AG04449 (cell line): ENCODE measurements at regions not wholly inside any gene's neighbourhood (a gene's known extent, or its start where the extent isn't known, plus 50 kb on each side); places are given as distances from the start of the nearest gene placed in this dataset.

Experiments
- CTCF ChIA-PET: fragments of 350-600 bp; formaldehyde crosslinking; extraction: SDS; loops from one replicate; lab custom pipeline; 2021; ENCODE audit warnings: antibody characterized with exemption; lab: Yijun Ruan, JAX
- POLR2A ChIA-PET: fragments of 400-600, 350-600 bp; formaldehyde crosslinking; extraction: SDS; loops from one replicate; lab custom pipeline; 2020; ENCODE audit warnings: antibody characterized with exemption, inconsistent platforms; lab: Yijun Ruan, JAX
- DNase-seq: peaks from one replicate; pipeline ENCODE4 v3.0.0-alpha.2; 2010; ENCODE audit warnings: low read depth, low spot score
- H3K4me3 ChIP-seq: 2 replicates; pipeline ENCODE4 v1.5.1; 2011; ENCODE audit warnings: low read depth, mild to moderate bottlenecking, control low read depth, low read length
- CTCF ChIP-seq: IDR thresholded peaks from one replicate; pipeline ENCODE4 v1.5.1; 2011; ENCODE audit warnings: mild to moderate bottlenecking, moderate library complexity, low read length, control low read depth, inconsistent platforms; ENCODE audit not compliant: insufficient read depth; ENCODE audit errors: missing control alignments

- TF ChIP-seq CTCF, result no peak
- no peak overlapping the region for H3K4me3 ChIP-seq
- ChIA-PET CTCF (no interaction called here), POLR2A (no interaction called here)
- DNase-seq, result no peak
Measured at GRCh38 chr18:73861771-73862170, 285.9 kb downstream of the FBXO15 start.

- no peak for DNase-seq
- TF ChIP-seq CTCF, result no peak
- no peak overlapping the region for H3K4me3 ChIP-seq
- CTCF ChIA-PET, result interaction anchor here (1.9 kb wide), 1 partner anchor 16 kb away, joined by 10 read pairs; no protein-coding TSS in a partner anchor
- POLR2A ChIA-PET, result no interaction called here
Measured at GRCh38 chr18:73859837-73860397, 287.7 kb downstream of the FBXO15 start.

GRCh38 chr18:73852789-73853549 is 294.7 kb downstream of the FBXO15 start:
- no peak for TF ChIP-seq CTCF
- no peak overlapping the region for H3K4me3 ChIP-seq
- POLR2A ChIA-PET, result no interaction called here
- no peak for DNase-seq
- CTCF ChIA-PET, result interaction anchor here (1.5 to 1.7 kb wide), 2 partner anchors 10 to 13 kb away, joined by 4 read pairs; no protein-coding TSS in a partner anchor

- ChIA-PET POLR2A (no interaction called here), CTCF (interaction anchor here (1.2 to 1.9 kb wide), 2 partner anchors 8 to 10 kb away, joined by 3 to 13 read pairs; no protein-coding TSS in a partner anchor)
- TF ChIP-seq CTCF, result no peak
- DNase-seq, result no peak
- H3K4me3 ChIP-seq, result no peak overlapping the region
Measured at GRCh38 chr18:73850782-73851181, 296.9 kb downstream of the FBXO15 start.

GRCh38 chr18:73848656-73849055 is 299.0 kb downstream of the FBXO15 start:
- no peak overlapping the region for H3K4me3 ChIP-seq
- ChIA-PET CTCF (interaction anchor here (0.7 to 1.5 kb wide), 5 partner anchors 13 to 1086 kb away, joined by 3 to 8 read pairs (median 3); no protein-coding TSS in a partner anchor), POLR2A (interaction anchor here (0.5 kb wide), 2 partner anchors 209 to 498 kb away, joined by 3 read pairs; no protein-coding TSS in a partner anchor)
- no peak for TF ChIP-seq CTCF
- DNase-seq, result peak; percentile 65

- TF ChIP-seq CTCF, result no peak
- POLR2A ChIA-PET, result no interaction called here
Measured at GRCh38 chr18:73843455-73843854, 304.2 kb downstream of the FBXO15 start.

More at GRCh38 chr18:73843455-73843854, 304.2 kb downstream of the FBXO15 start:
- H3K4me3 ChIP-seq, result no peak overlapping the region
- CTCF ChIA-PET, result interaction anchor here (0.6 to 2.6 kb wide), 40 partner anchors 7 to 1080 kb away, joined by 3 to 35 read pairs (median 4); no protein-coding TSS in a partner anchor
- no peak for DNase-seq
